HEK293 (cell line): ENCODE measurements at regions not wholly inside any gene's neighbourhood (a gene's known extent, or its start where the extent isn't known, plus 50 kb on each side); places are given as distances from the start of the nearest gene placed in this dataset.

Experiments used
- CTCF ChIP-seq: fragments of 450-650 bp; formaldehyde crosslinking; IDR thresholded peaks from 2 replicates; pipeline ENCODE4 v1.5.1; 2016; ENCODE audit warnings: missing biosample characterization, missing genetic modification characterization
- SALL2 ChIP-seq: fragments of 450-650 bp; formaldehyde crosslinking; IDR thresholded peaks from 2 replicates; pipeline ENCODE4 v1.5.0; 2017; ENCODE audit warnings: missing biosample characterization, mild to moderate bottlenecking, missing genetic modification characterization, borderline replicate concordance
- ZBTB17 ChIP-seq: fragments of 450-650 bp; formaldehyde crosslinking; IDR thresholded peaks from 2 replicates; pipeline ENCODE4 v1.5.1; 2016; ENCODE audit warnings: missing biosample characterization, missing genetic modification characterization
- ZNF274 ChIP-seq, 2 experiments: fragments of 200-500 bp in 1 of 2; fragments of 450-650 bp in 1 of 2; sonication (Bioruptor generic) in 1 of 2; formaldehyde crosslinking in 1 of 2; IDR thresholded peaks; 2 replicates each; pipeline versions ENCODE4 v1.5.1 to v1.6.1; 2014 to 2016; ENCODE audit warnings: borderline replicate concordance in 1 of 2, inconsistent platforms in 1 of 2, low read length in 1 of 2, missing biosample characterization in 1 of 2, missing genetic modification characterization in 1 of 2
- ZNF664 ChIP-seq: fragments of 450-650 bp; formaldehyde crosslinking; IDR thresholded peaks from 2 replicates; pipeline ENCODE4 v1.5.1; 2016; ENCODE audit warnings: missing biosample characterization, missing genetic modification characterization

- no peak for TF ChIP-seq CTCF (tag by site-specific recombination)
- no peak for TF ChIP-seq ZNF664 (tag by site-specific recombination)
- no peak for TF ChIP-seq ZNF274 (IDR thresholded peaks at IDR 0.05; ENCODE audit: low read length)
- TF ChIP-seq ZNF274 (tag by site-specific recombination; IDR thresholded peaks at IDR 0.05; ENCODE audit: borderline replicate concordance): no peak
- TF ChIP-seq SALL2: no peak
- no peak for TF ChIP-seq ZBTB17 (tag by site-specific recombination)
These were observed 54.0 kb upstream of the HSPB3 start for GRCh38 chr5:54401515-54401914.
